HepG2 (cell line): ENCODE measurements at regions not wholly inside any gene's neighbourhood (a gene's known extent, or its start where the extent isn't known, plus 50 kb on each side); places are given as distances from the start of the nearest gene placed in this dataset.

Experiments used
- ATAC-seq: fragments of 200-7000 bp; cut with Tn5 transposase; 3 replicates; pipeline ENCODE4 v1.9.1; 2020; ENCODE audit warnings: mild to moderate bottlenecking, moderate library complexity
- BruUV-seq: library from RNA; stranded (reverse); fragments of 400-500 nt; replicated peaks from 2 replicates; lab custom pipeline; 2021; lab: Mats Ljungman, UMichigan
- CTCF ChIA-PET: fragments of 300-600 bp; formaldehyde crosslinking; extraction: SDS; loops from one replicate; lab custom pipeline; 2021; ENCODE audit warnings: low total read pairs, inconsistent platforms, low intra/inter-chr PET ratio; lab: Yijun Ruan, JAX
- POLR2A ChIA-PET: fragments of 350-600 bp; sonication (Branson Sonifier 250); formaldehyde crosslinking; loops from one replicate; lab custom pipeline; 2020; ENCODE audit warnings: antibody characterized with exemption, inconsistent platforms; lab: Yijun Ruan, JAX
- DNase-seq: peaks from one replicate; pipeline ENCODE4 v3.0.0-alpha.2; 2015; ENCODE audit warnings: low spot score
- FAIRE-seq: peaks from 3 replicates; lab custom pipeline; 2011; peaks lifted over from hg19 to GRCh38; lab: Jason Lieb, UNC
- H2AFZ ChIP-seq: one replicate; pipeline ENCODE4 v1.6.1; 2011; ENCODE audit warnings: low read length, inconsistent platforms
- H3K27ac ChIP-seq: fragments of 300-600 bp; 3 replicates; pipeline ENCODE4 v1.8.0; 2011; ENCODE audit warnings: mixed run types, mild to moderate bottlenecking, mixed read lengths, low read length, inconsistent platforms; ENCODE audit not compliant: insufficient read depth; ENCODE audit errors: extremely low read length
- H3K27me3 ChIP-seq, 2 experiments: fragments of 200-600 bp in 1 of 2; 2 replicates in 1 of 2; 3 replicates in 1 of 2; pipeline versions ENCODE4 v1.6.0 to v1.8.0; 2011; ENCODE audit warnings: low read length in 2 of 2, mild to moderate bottlenecking in 2 of 2, moderate library complexity in 2 of 2, inconsistent platforms in 1 of 2; ENCODE audit not compliant: insufficient read depth in 2 of 2, control insufficient read depth in 1 of 2
- H3K36me3 ChIP-seq, 2 experiments: fragments of 200-600 bp in 1 of 2; replicated peaks in 1 of 2; 2 replicates in 1 of 2; 3 replicates in 1 of 2; pipeline versions ENCODE4 v1.5.1 to v1.8.0; 2011; ENCODE audit warnings: low read length in 2 of 2, inconsistent platforms in 1 of 2; ENCODE audit not compliant: insufficient read depth in 2 of 2, control insufficient read depth in 1 of 2
- H3K4me1 ChIP-seq: 2 replicates; pipeline ENCODE4 v1.5.1; 2012; ENCODE audit warnings: low read length, inconsistent platforms; ENCODE audit not compliant: insufficient read depth
- H3K4me2 ChIP-seq: 2 replicates; pipeline ENCODE4 v1.6.0; 2011; ENCODE audit warnings: low read depth, low read length, inconsistent platforms
- H3K4me3 ChIP-seq, 3 experiments: fragments of 200-600 bp in 1 of 3; sonication (generic), shearing (Covaris generic) in 1 of 3; replicated peaks in 1 of 3; 2 replicates each; pipeline ENCODE4 v1.5.1; 2011 to 2016; ENCODE audit warnings: low read length in 3 of 3, inconsistent platforms in 2 of 3, low read depth in 2 of 3, mild to moderate bottlenecking in 2 of 3, control low read depth in 1 of 3, mixed read lengths in 1 of 3; ENCODE audit not compliant: insufficient read depth in 1 of 3
- H3K79me2 ChIP-seq: one replicate; pipeline ENCODE4 v1.6.1; 2011; ENCODE audit warnings: low read length, inconsistent platforms; ENCODE audit not compliant: insufficient read depth
- H3K9ac ChIP-seq: 2 replicates; pipeline ENCODE4 v1.6.0; 2011; ENCODE audit warnings: mild to moderate bottlenecking, low read depth, low read length, inconsistent platforms; ENCODE audit not compliant: insufficient read depth
- H3K9me3 ChIP-seq: 2 replicates; pipeline ENCODE4 v1.5.1; 2012; ENCODE audit warnings: mild to moderate bottlenecking, low read length
- H4K20me1 ChIP-seq: 2 replicates; pipeline ENCODE4 v1.6.0; 2011; ENCODE audit warnings: inconsistent platforms, mild to moderate bottlenecking, low read length, moderate library complexity; ENCODE audit not compliant: insufficient read depth
- CREM ChIP-seq, 2 experiments: sonication (generic) in 1 of 2; formaldehyde crosslinking in 1 of 2; IDR thresholded peaks; 2 replicates each; pipeline versions ENCODE4 v1.4.0 to v1.6.1; 2016 to 2020; ENCODE audit warnings: antibody characterized with exemption in 1 of 2, mild to moderate bottlenecking in 1 of 2, missing genetic modification reagents in 1 of 2
- FUBP1 ChIP-seq: sonication (generic); formaldehyde crosslinking; IDR thresholded peaks from 2 replicates; pipeline ENCODE4 v1.5.1; 2020; ENCODE audit warnings: missing genetic modification reagents, mild to moderate bottlenecking, borderline replicate concordance
- HOXA5 ChIP-seq: sonication (generic); formaldehyde crosslinking; IDR thresholded peaks from 2 replicates; pipeline ENCODE4 v1.4.0; 2020; ENCODE audit warnings: missing genetic modification reagents
- NR1H2 ChIP-seq: sonication (generic); formaldehyde crosslinking; IDR thresholded peaks from 2 replicates; pipeline ENCODE4 v1.8.1; 2022; ENCODE audit warnings: low read depth, missing genetic modification reagents, borderline replicate concordance
- ONECUT2 ChIP-seq: sonication (generic); formaldehyde crosslinking; IDR thresholded peaks from 2 replicates; pipeline ENCODE4 v1.4.0; 2020; ENCODE audit warnings: missing genetic modification reagents
- PLRG1 ChIP-seq: fragments of 450-650 bp; conservative IDR thresholded peaks from 2 replicates; pipeline ENCODE4 v1.6.1; 2016
- THRA ChIP-seq: sonication (generic); formaldehyde crosslinking; IDR thresholded peaks from 2 replicates; pipeline ENCODE4 v1.4.0; 2020; ENCODE audit warnings: missing genetic modification reagents, borderline replicate concordance
- ZFP37 ChIP-seq: sonication (generic); formaldehyde crosslinking; IDR thresholded peaks from 2 replicates; pipeline ENCODE4 v1.4.0; 2020; ENCODE audit warnings: missing genetic modification reagents, borderline replicate concordance
- ZHX1 ChIP-seq: sonication (generic); formaldehyde crosslinking; IDR thresholded peaks from 2 replicates; pipeline ENCODE4 v1.8.1; 2022; ENCODE audit warnings: low read depth, mild to moderate bottlenecking, missing genetic modification reagents
- ZIK1 ChIP-seq: sonication (generic); formaldehyde crosslinking; IDR thresholded peaks from 2 replicates; pipeline ENCODE4 v1.5.0; 2020; ENCODE audit warnings: mild to moderate bottlenecking, low read depth, missing genetic modification reagents, borderline replicate concordance
- ZNF281 ChIP-seq: sonication (generic); formaldehyde crosslinking; IDR thresholded peaks from 2 replicates; pipeline ENCODE4 v1.4.0; 2020; ENCODE audit warnings: missing genetic modification reagents, borderline replicate concordance
- ZNF546 ChIP-seq: sonication (generic); formaldehyde crosslinking; conservative IDR thresholded peaks from 2 replicates; pipeline ENCODE4 v1.8.1; 2023; ENCODE audit warnings: mild to moderate bottlenecking, missing genetic modification reagents
- ZNF703 ChIP-seq: sonication (generic); formaldehyde crosslinking; IDR thresholded peaks from 2 replicates; pipeline ENCODE4 v1.5.1; 2020; ENCODE audit warnings: missing genetic modification reagents, mild to moderate bottlenecking, moderate library complexity, borderline replicate concordance
- ZNF776 ChIP-seq: sonication (generic); formaldehyde crosslinking; IDR thresholded peaks from 2 replicates; pipeline ENCODE4 v1.4.0; 2020; ENCODE audit warnings: mild to moderate bottlenecking, missing genetic modification reagents
- ZNF780A ChIP-seq: sonication (generic); formaldehyde crosslinking; IDR thresholded peaks from 2 replicates; pipeline ENCODE4 v1.8.0; 2022; ENCODE audit warnings: mild to moderate bottlenecking, missing genetic modification reagents, moderate library complexity
- in situ Hi-C: cut with HindIII; loops from 2 replicates; pipeline ENCODE4 v1.10.0; 2017; ENCODE audit warnings: low pct_unique_long_range_greater_than_20kb; ENCODE audit not compliant: extremely low pct_ligation_motif_present
- intact Hi-C: fragments of 100-400 bp; cut with micrococcal nuclease; formaldehyde crosslinking; loops from one replicate; pipeline ENCODE4 v1.10.0; 2022; ENCODE audit not compliant: unreplicated experiment

GRCh38 chr1:68994096-68994495, 497.2 kb upstream of the DEPDC1 start (continued):
- no peak for TF ChIP-seq ZHX1 (CRISPR knock-in tag)
- TF ChIP-seq ZNF546 (CRISPR knock-in tag), result no peak
- TF ChIP-seq ZNF703 (CRISPR knock-in tag), result no peak
- TF ChIP-seq NR1H2 (CRISPR knock-in tag), result no peak
- TF ChIP-seq ZNF780A (CRISPR knock-in tag), result no peak

GRCh38 chr1:69016468-69016867, 519.6 kb upstream of the DEPDC1 start:
- BruUV-seq, result no TSS peak
- FAIRE-seq (no peak), DNase-seq (no peak), ATAC-seq (no peak)
- CTCF ChIA-PET, result no interaction called here
- H3K4me1 ChIP-seq, result no peaks in the 10 kb centered on the region
- no peak overlapping the region for H2AFZ ChIP-seq
- intact Hi-C loops (no loop called here), in situ Hi-C loops (no loop called here)
- no peaks in the 10 kb centered on the region for H3K27me3 ChIP-seq
- H3K4me3 ChIP-seq, result no peak overlapping the region
- H3K79me2 ChIP-seq, result no peaks in the 10 kb centered on the region
- H3K9ac ChIP-seq, result no peak overlapping the region
- H3K9me3 ChIP-seq, result peaks cover 68% of the 10 kb centered on the region
- no peak overlapping the region for H3K27ac ChIP-seq
- POLR2A ChIA-PET, result no interaction called here
- no peaks in the 10 kb centered on the region for H4K20me1 ChIP-seq
- H3K36me3 ChIP-seq, result no peaks in the 10 kb centered on the region
- H3K4me2 ChIP-seq, result no peak overlapping the region
- TF ChIP-seq HOXA5 (CRISPR knock-in tag) (no peak), FUBP1 (no peak), ONECUT2 (CRISPR knock-in tag) (no peak), ZIK1 (CRISPR knock-in tag) (no peak), ZNF281 (no peak), THRA (CRISPR knock-in tag) (no peak), ZFP37 (no peak), CREM (IDR thresholded peaks at IDR 0.05) (no peak), CREM (CRISPR knock-in tag; IDR thresholded peaks at IDR 0.05) (no peak), PLRG1 (no peak), ZNF776 (CRISPR knock-in tag) (no peak)
